NCI-H2107 treated with DMSO at 0.1 percent for 48 hours (cell line): ENCODE measurements at regions not wholly inside any gene's neighbourhood (a gene's known extent, or its start where the extent isn't known, plus 50 kb on each side); places are given as distances from the start of the nearest gene placed in this dataset.

Experiments
- DNase-seq: peaks from one replicate; lab custom pipeline; 2025; ENCODE audit not compliant: unreplicated experiment; lab: John Stamatoyannopoulos, UW

GRCh38 chr10:130807721-130808120 lies 503.8 kb downstream of the TCERG1L start:
- no peak for DNase-seq

- no peak for DNase-seq
Measured at GRCh38 chr10:130808243-130808642, 503.3 kb downstream of the TCERG1L start.

- DNase-seq, result no peak
Measured at GRCh38 chr10:130808686-130809085, 502.8 kb downstream of the TCERG1L start.

- no peak for DNase-seq
Measured at GRCh38 chr10:130809181-130809580, 502.3 kb downstream of the TCERG1L start.

- DNase-seq, result no peak
Measured at GRCh38 chr10:130809761-130810515, 501.6 kb downstream of the TCERG1L start.

- DNase-seq, result no peak
Measured at GRCh38 chr10:130810856-130811255, 500.7 kb downstream of the TCERG1L start.

- DNase-seq, result no peak
Measured at GRCh38 chr10:130812381-130813148, 499.0 kb downstream of the TCERG1L start.

- no peak for DNase-seq
Measured at GRCh38 chr10:130814610-130815009, 496.9 kb downstream of the TCERG1L start.

GRCh38 chr10:130816116-130816901 lies 495.2 kb downstream of the TCERG1L start:
- no peak for DNase-seq

GRCh38 chr10:130817046-130817624 lies 494.4 kb downstream of the TCERG1L start:
- no peak for DNase-seq

GRCh38 chr10:130817674-130818073 lies 493.8 kb downstream of the TCERG1L start:
- no peak for DNase-seq

- DNase-seq, result no peak
Measured at GRCh38 chr10:130820880-130821482, 490.5 kb downstream of the TCERG1L start.

- DNase-seq, result no peak
Measured at GRCh38 chr10:130824230-130825014, 487.1 kb downstream of the TCERG1L start.

GRCh38 chr10:130833596-130833995 lies 477.9 kb downstream of the TCERG1L start:
- DNase-seq, result no peak

GRCh38 chr10:130834170-130834569 lies 477.4 kb downstream of the TCERG1L start:
- DNase-seq, result no peak

GRCh38 chr10:130834573-130834972 lies 476.9 kb downstream of the TCERG1L start:
- no peak for DNase-seq

- DNase-seq, result no peak
Measured at GRCh38 chr10:130835068-130835467, 476.5 kb downstream of the TCERG1L start.

GRCh38 chr10:130836344-130836743 lies 475.2 kb downstream of the TCERG1L start:
- no peak for DNase-seq

- no peak for DNase-seq
Measured at GRCh38 chr10:130843051-130843653, 468.4 kb downstream of the TCERG1L start.

GRCh38 chr10:130844310-130844709 lies 467.2 kb downstream of the TCERG1L start:
- no peak for DNase-seq
